ENCODE measurements at regions not wholly inside any gene's neighbourhood (a gene's known extent, or its start where the extent isn't known, plus 50 kb on each side); places are given as distances from the start of the nearest gene placed in this dataset.

DNA sequence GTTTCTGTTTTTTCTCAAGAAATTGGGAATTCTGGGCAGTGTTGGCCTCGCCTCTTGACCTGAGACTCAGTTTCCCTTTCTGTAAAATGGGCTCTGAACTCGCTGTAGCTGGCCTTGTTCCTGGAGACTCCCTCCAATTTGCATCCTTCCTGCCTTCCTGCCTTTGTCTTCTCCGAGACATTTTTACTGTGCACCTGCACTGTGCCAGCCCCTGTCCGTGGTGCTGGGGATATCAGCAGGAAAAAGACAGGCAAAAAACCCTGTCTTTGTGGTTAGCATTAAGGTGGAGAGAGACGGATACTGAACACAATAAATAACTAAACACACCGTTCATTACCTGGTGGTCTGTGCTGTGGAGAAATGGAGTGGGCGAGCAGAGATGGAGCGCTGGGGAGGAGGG is 129.8 kb downstream of the AACS start:
- peaks cover 37 to 51% of the 10 kb centered on the region in 2 experiments for H3K4me1 Mint-ChIP-seq
- H3K27ac Mint-ChIP-seq = no peak overlapping the region; a peak in 1 of 7 replicates
- Histone ChIP-seq H3K23me2 (ENCODE audit: insufficient read length, low read depth, low read length, poor library complexity, severe bottlenecking) (no peaks in the 10 kb centered on the region), H3K14ac (ENCODE audit: insufficient read depth, low read length) (no peak overlapping the region), H3K56ac (ENCODE audit: insufficient read length, low read depth, low read length) (no peak overlapping the region), H2BK15ac (ENCODE audit: low read depth, low read length) (no peak overlapping the region), H4K20me1 (ENCODE audit: control insufficient read depth, insufficient read depth, insufficient read length) (no peaks in the 10 kb centered on the region), H3K27me3 (ENCODE audit: insufficient read depth, low read length) (no peaks in the 10 kb centered on the region), H4K8ac (replicated peaks; ENCODE audit: insufficient read length, low read depth, low read length) (no peak overlapping the region), H4K5ac (ENCODE audit: insufficient read length, low read depth, low read length) (no peak overlapping the region), H2BK20ac (ENCODE audit: low read depth, low read length, poor library complexity, severe bottlenecking) (no peak overlapping the region), H4K91ac (ENCODE audit: insufficient read length, low read depth, low read length) (no peak overlapping the region), H3K4ac (ENCODE audit: low read depth, low read length) (no peak overlapping the region), H3K27ac (ENCODE audit: insufficient read length, low read depth, low read length) (no peak overlapping the region), H2AK5ac (ENCODE audit: insufficient read length, low read length) (no peak overlapping the region), H2BK12ac (ENCODE audit: insufficient read length, low read depth, low read length) (no peak overlapping the region), H3K23ac (ENCODE audit: insufficient read length, low read depth, low read length) (no peak overlapping the region), H3K4me2 (ENCODE audit: insufficient read depth, insufficient read length, low read length) (no peak overlapping the region), H2BK120ac (ENCODE audit: low read depth, low read length, poor library complexity, severe bottlenecking) (no peak overlapping the region), H3K18ac (ENCODE audit: insufficient read length, low read depth, low read length) (no peak overlapping the region), H3T11ph (ENCODE audit: low read length) (no peak overlapping the region), H3K4me1 (ENCODE audit: insufficient read depth, low read length) (peaks cover 12% of the 10 kb centered on the region), H2BK5ac (ENCODE audit: insufficient read length, low read length) (no peak overlapping the region), H3K9me3 (ENCODE audit: control insufficient read depth, low read depth, low read length) (no peaks in the 10 kb centered on the region), H3K9ac (ENCODE audit: extremely low read depth, insufficient read length, low read length) (no peak overlapping the region), H2AFZ (ENCODE audit: low read length) (no peak overlapping the region), H3K79me2 (ENCODE audit: insufficient read depth, low read length) (peaks cover 33% of the 10 kb centered on the region), H3K79me1 (ENCODE audit: insufficient read depth, low read depth, low read length, poor library complexity, severe bottlenecking) (peaks cover 11% of the 10 kb centered on the region)
- TF ChIP-seq, protein P1, sequence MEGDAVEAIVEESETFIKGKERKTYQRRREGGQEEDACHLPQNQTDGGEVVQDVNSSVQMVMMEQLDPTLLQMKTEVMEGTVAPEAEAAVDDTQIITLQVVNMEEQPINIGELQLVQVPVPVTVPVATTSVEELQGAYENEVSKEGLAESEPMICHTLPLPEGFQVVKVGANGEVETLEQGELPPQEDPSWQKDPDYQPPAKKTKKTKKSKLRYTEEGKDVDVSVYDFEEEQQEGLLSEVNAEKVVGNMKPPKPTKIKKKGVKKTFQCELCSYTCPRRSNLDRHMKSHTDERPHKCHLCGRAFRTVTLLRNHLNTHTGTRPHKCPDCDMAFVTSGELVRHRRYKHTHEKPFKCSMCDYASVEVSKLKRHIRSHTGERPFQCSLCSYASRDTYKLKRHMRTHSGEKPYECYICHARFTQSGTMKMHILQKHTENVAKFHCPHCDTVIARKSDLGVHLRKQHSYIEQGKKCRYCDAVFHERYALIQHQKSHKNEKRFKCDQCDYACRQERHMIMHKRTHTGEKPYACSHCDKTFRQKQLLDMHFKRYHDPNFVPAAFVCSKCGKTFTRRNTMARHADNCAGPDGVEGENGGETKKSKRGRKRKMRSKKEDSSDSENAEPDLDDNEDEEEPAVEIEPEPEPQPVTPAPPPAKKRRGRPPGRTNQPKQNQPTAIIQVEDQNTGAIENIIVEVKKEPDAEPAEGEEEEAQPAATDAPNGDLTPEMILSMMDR (conservative IDR thresholded peaks at IDR 0.05) = no peak
- peaks cover 93% of the 10 kb centered on the region for H3K27me3 Mint-ChIP-seq (ENCODE audit: low read depth)
- no CpG with 5 or more reads among the region's 8 CpGs for WGBS (ENCODE audit: extremely low coverage, insufficient read length, low lambda C conversion rate)
- no peaks in the 10 kb centered on the region; a peak in 1 of 5 replicates for H3K9me3 Mint-ChIP-seq
- H3K4me3 Mint-ChIP-seq = peak overlapping the region in 1 of 2 experiments; percentile 10; a peak in 2 of 5 replicates
- no peak for DNase-seq
- H3K36me3 Mint-ChIP-seq (ENCODE audit: insufficient read depth in 1 of 3, low read depth in 3 of 3) = peaks cover 0 to 19% (median 4%) of the 10 kb centered on the region in 3 experiments; a peak in 4 of 7 replicates

Measured in H9 (cell line).